CD14-positive monocyte (primary cell): ENCODE measurements at regions not wholly inside any gene's neighbourhood (a gene's known extent, or its start where the extent isn't known, plus 50 kb on each side); places are given as distances from the start of the nearest gene placed in this dataset.

Experiments used
- DNase-seq, 3 donors: peaks; one replicate each; pipeline ENCODE4 v3.0.0-alpha.2; 2011 to 2022
- H2AFZ ChIP-seq: 2 replicates; pipeline ENCODE4 v1.6.0; 2012; ENCODE audit warnings: mild to moderate bottlenecking, low read depth, low read length, inconsistent platforms; ENCODE audit not compliant: insufficient read depth, poor library complexity, severe bottlenecking
- H3K27ac ChIP-seq, 2 donors: 1 replicate in 1 of 2; 2 replicates in 1 of 2; pipeline ENCODE4 v1.5.1; 2012 to 2013; ENCODE audit warnings: low read length in 2 of 2, control low read depth in 1 of 2, inconsistent platforms in 1 of 2, low read depth in 1 of 2, mild to moderate bottlenecking in 1 of 2
- H3K27me3 ChIP-seq, 2 donors: one replicate each; pipeline versions ENCODE4 v1.6.0 to v1.6.1; 2011 to 2013; ENCODE audit warnings: low read length in 2 of 2; ENCODE audit not compliant: control insufficient read depth in 2 of 2, insufficient read depth in 2 of 2
- H3K36me3 ChIP-seq, 2 donors: replicated peaks in 1 of 2; 1 replicate in 1 of 2; 2 replicates in 1 of 2; pipeline versions ENCODE4 v1.5.1 to v1.6.1; 2012 to 2013; ENCODE audit warnings: low read length in 2 of 2, control low read depth in 1 of 2, inconsistent platforms in 1 of 2, mild to moderate bottlenecking in 1 of 2; ENCODE audit not compliant: insufficient read depth in 2 of 2, control insufficient read depth in 1 of 2
- H3K4me1 ChIP-seq, 2 donors: 1 replicate in 1 of 2; 2 replicates in 1 of 2; pipeline versions ENCODE4 v1.5.1 to v1.6.1; 2012 to 2013; ENCODE audit warnings: low read length in 2 of 2, control low read depth in 1 of 2, inconsistent platforms in 1 of 2, mild to moderate bottlenecking in 1 of 2, moderate library complexity in 1 of 2; ENCODE audit not compliant: insufficient read depth in 2 of 2, control insufficient read depth in 1 of 2
- H3K4me2 ChIP-seq: replicated peaks from 2 replicates; pipeline ENCODE3; 2012; ENCODE audit warnings: low read length, moderate library complexity, mild to moderate bottlenecking; ENCODE audit not compliant: poor library complexity, severe bottlenecking; ENCODE audit errors: extremely low read depth
- H3K4me3 ChIP-seq, 3 experiments: fragments of 200-600 bp in 1 of 3; sonication (generic) in 1 of 3; replicated peaks in 1 of 3; 1 replicate in 2 of 3; 2 replicates in 1 of 3; pipeline ENCODE4 v1.5.1; 2011 to 2013; ENCODE audit warnings: low read length in 3 of 3, mild to moderate bottlenecking in 3 of 3, control low read depth in 2 of 3, low read depth in 2 of 3, inconsistent platforms in 1 of 3, moderate library complexity in 1 of 3
- H3K79me2 ChIP-seq: 2 replicates; pipeline ENCODE4 v1.6.0; 2012; ENCODE audit warnings: mild to moderate bottlenecking, control low read depth, inconsistent platforms, low read length, moderate library complexity; ENCODE audit not compliant: insufficient read depth
- H3K9ac ChIP-seq: 2 replicates; pipeline ENCODE4 v1.6.0; 2017; ENCODE audit warnings: low read length, mild to moderate bottlenecking; ENCODE audit not compliant: insufficient read depth, poor library complexity, severe bottlenecking
- H3K9me3 ChIP-seq, 2 donors: replicated peaks in 1 of 2; 1 replicate in 1 of 2; 2 replicates in 1 of 2; pipeline versions ENCODE4 v1.5.1 to v1.6.1; 2012 to 2013; ENCODE audit warnings: low read length in 2 of 2, control low read depth in 1 of 2; ENCODE audit not compliant: control insufficient read depth in 1 of 2, insufficient read depth in 1 of 2
- H4K20me1 ChIP-seq: 2 replicates; pipeline ENCODE4 v1.6.0; 2012; ENCODE audit warnings: mild to moderate bottlenecking, low read length, control low read depth, moderate library complexity; ENCODE audit not compliant: insufficient read depth
- H3K27ac Mint-ChIP-seq, 7 donors: one replicate each; pipeline ENCODE4 v1.8.0; 2020; ENCODE audit warnings: mild to moderate bottlenecking in 7 of 7, mixed read lengths in 7 of 7, moderate library complexity in 6 of 7, inconsistent platforms in 2 of 7
- H3K27me3 Mint-ChIP-seq, 3 donors: one replicate each; pipeline ENCODE4 v1.8.0; 2021 to 2022; ENCODE audit warnings: low read depth in 3 of 3, mild to moderate bottlenecking in 3 of 3, mixed read lengths in 3 of 3, moderate library complexity in 3 of 3, inconsistent platforms in 1 of 3
- H3K36me3 Mint-ChIP-seq, 2 donors: one replicate each; pipeline ENCODE4 v1.8.0; 2020; ENCODE audit warnings: mixed read lengths in 2 of 2, inconsistent platforms in 1 of 2, mild to moderate bottlenecking in 1 of 2
- H3K4me1 Mint-ChIP-seq: one replicate; pipeline ENCODE4 v1.8.0; 2020; ENCODE audit warnings: mild to moderate bottlenecking, mixed read lengths
- H3K4me3 Mint-ChIP-seq, 2 donors: one replicate each; pipeline ENCODE4 v1.8.0; 2020; ENCODE audit warnings: mild to moderate bottlenecking in 2 of 2, mixed read lengths in 2 of 2, moderate library complexity in 1 of 2
- H3K9me3 Mint-ChIP-seq, 7 donors: one replicate each; pipeline ENCODE4 v1.8.0; 2020 to 2022; ENCODE audit warnings: mixed read lengths in 7 of 7, mild to moderate bottlenecking in 6 of 7, moderate library complexity in 6 of 7, inconsistent platforms in 2 of 7
- WGBS: methylation state at CpG from one replicate; pipeline ENCODE4 v1.1.5; 2013; ENCODE audit warnings: missing lambda C conversion rate; ENCODE audit not compliant: insufficient coverage; 5-methylcytosine and 5-hydroxymethylcytosine counted together
- intact Hi-C, 2 donors: fragments of 100-400 bp; cut with micrococcal nuclease; formaldehyde crosslinking; loops; one replicate each; pipeline versions ENCODE4 v1.15.0 to v1.15.1; 2023
- TF ChIP-seq, protein P1 (sequence below): fragments of 200-600 bp; IDR thresholded peaks from one replicate; pipeline ENCODE4 v1.8.0; 2022; ENCODE audit warnings: antibody characterized with exemption, mild to moderate bottlenecking

DNA sequence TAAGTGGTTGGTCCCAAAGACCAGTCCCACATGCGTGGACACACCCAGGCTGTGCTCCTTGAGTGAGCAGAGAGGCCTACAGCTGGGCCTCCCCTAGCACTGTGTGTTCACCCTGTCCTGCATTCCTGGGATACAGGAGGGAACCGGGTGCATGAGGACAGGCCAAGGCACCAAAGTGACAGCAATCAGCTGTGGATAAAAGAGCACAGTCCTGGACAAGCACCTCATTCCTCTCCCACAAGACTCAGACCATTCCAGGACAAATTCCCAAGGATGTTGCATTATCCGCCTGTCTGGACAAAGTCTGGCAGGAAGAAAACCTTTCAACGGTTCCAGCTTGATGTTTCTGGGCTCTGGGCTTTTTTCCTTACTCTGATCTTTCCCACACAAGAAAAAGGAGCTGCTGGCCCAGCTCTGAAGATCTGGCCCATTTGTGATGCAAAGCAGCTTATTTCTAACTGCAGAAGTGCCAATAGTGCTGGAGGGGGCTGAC, 273.2 kb downstream of the ENC1 start:
- no peak overlapping the region for H2AFZ ChIP-seq
- no peak overlapping the region for H3K4me3 ChIP-seq
- no peaks in the 10 kb centered on the region for H3K27me3 ChIP-seq
- H3K27ac Mint-ChIP-seq, result no peak overlapping the region
- H3K4me2 ChIP-seq, result no peak overlapping the region
- no peak for DNase-seq
- WGBS, result 96% methylated on average over 2 of the region's 4 CpGs
- peaks cover 0 to 3% of the 10 kb centered on the region in 2 donors for H3K9me3 ChIP-seq
- no peaks in the 10 kb centered on the region for H3K36me3 Mint-ChIP-seq
- H3K4me3 Mint-ChIP-seq, result no peak overlapping the region
- no peaks in the 10 kb centered on the region for H4K20me1 ChIP-seq
- peaks cover 0 to 12% (median 3%) of the 10 kb centered on the region in 7 donors for H3K9me3 Mint-ChIP-seq
- TF ChIP-seq, protein P1, sequence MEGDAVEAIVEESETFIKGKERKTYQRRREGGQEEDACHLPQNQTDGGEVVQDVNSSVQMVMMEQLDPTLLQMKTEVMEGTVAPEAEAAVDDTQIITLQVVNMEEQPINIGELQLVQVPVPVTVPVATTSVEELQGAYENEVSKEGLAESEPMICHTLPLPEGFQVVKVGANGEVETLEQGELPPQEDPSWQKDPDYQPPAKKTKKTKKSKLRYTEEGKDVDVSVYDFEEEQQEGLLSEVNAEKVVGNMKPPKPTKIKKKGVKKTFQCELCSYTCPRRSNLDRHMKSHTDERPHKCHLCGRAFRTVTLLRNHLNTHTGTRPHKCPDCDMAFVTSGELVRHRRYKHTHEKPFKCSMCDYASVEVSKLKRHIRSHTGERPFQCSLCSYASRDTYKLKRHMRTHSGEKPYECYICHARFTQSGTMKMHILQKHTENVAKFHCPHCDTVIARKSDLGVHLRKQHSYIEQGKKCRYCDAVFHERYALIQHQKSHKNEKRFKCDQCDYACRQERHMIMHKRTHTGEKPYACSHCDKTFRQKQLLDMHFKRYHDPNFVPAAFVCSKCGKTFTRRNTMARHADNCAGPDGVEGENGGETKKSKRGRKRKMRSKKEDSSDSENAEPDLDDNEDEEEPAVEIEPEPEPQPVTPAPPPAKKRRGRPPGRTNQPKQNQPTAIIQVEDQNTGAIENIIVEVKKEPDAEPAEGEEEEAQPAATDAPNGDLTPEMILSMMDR, result no peak
- no peak overlapping the region for H3K9ac ChIP-seq
- no peaks in the 10 kb centered on the region for H3K36me3 ChIP-seq
- H3K27ac ChIP-seq, result no peak overlapping the region
- peaks cover 1 to 6% (median 2%) of the 10 kb centered on the region in 3 donors for H3K27me3 Mint-ChIP-seq
- H3K79me2 ChIP-seq, result no peaks in the 10 kb centered on the region
- no peaks in the 10 kb centered on the region for H3K4me1 ChIP-seq
- intact Hi-C loops, result no loop called here
- peaks cover 5% of the 10 kb centered on the region for H3K4me1 Mint-ChIP-seq

DNA sequence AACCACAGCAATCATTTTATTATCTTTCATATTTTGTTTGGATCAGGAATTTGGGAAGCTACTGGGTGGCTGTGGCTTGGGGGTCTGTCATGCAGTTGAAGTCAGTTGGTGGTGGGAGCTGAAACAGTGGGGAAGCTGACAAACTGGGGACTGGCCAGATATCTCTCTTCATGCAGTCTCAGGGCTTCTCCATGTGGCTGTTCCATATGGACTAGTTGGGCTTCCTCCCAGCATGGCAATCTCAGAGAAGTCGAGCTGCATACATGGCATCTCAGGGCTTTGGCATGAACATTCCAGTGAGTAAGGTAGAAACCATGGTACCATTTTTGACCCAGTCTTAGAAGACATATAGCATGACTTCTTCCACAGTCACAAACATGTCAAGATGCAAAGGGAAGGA, 274.8 kb downstream of the ENC1 start:
- WGBS, result 100% methylated on average over 1 of the region's 1 CpG
- Histone ChIP-seq H3K27me3 (no peaks in the 10 kb centered on the region), H3K9ac (no peak overlapping the region), H3K79me2 (no peaks in the 10 kb centered on the region), H3K4me3 (no peak overlapping the region), H3K4me2 (no peak overlapping the region), H3K36me3 (no peaks in the 10 kb centered on the region), H3K4me1 (no peaks in the 10 kb centered on the region), H3K27ac (no peak overlapping the region), H4K20me1 (no peaks in the 10 kb centered on the region), H3K9me3 (peaks cover 0 to 3% of the 10 kb centered on the region in 2 donors), H2AFZ (no peak overlapping the region)
- no peaks in the 10 kb centered on the region for H3K36me3 Mint-ChIP-seq
- no peak overlapping the region for H3K27ac Mint-ChIP-seq
- intact Hi-C loops, result no loop called here
- H3K4me3 Mint-ChIP-seq, result no peak overlapping the region
- H3K9me3 Mint-ChIP-seq, result peaks cover 0 to 12% (median 3%) of the 10 kb centered on the region in 7 donors
- no peak for DNase-seq
- H3K4me1 Mint-ChIP-seq, result peaks cover 5% of the 10 kb centered on the region
- TF ChIP-seq, protein P1, result no peak
- peaks cover 1 to 6% (median 2%) of the 10 kb centered on the region in 3 donors for H3K27me3 Mint-ChIP-seq
